ENCODE measurements at regions not wholly inside any gene's neighbourhood (a gene's known extent, or its start where the extent isn't known, plus 50 kb on each side); places are given as distances from the start of the nearest gene placed in this dataset.
"Not testable (repeated sequence)": the region's sequence is repeated elsewhere in the genome, so short reads cannot be mapped to it uniquely, and the experiment has no call there.

DNA sequence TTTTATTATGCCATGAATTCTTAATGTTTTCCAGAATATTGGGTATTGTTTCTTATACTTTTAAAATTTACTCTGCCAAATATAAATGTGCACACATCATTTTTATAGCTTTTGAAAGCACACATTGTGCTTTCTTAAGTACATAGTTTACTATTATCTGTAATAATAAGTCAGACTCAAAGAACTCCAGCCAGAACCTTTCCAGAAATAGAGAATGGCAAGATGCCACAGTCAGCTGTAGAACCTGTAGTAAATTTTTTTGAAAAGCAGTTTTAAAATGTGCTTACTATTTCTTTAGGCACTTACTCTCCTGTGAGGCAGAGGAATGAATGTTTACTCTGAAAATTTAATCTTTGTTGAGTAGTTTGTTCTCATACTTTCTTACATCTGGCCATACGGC, 1287.1 kb downstream of the PCDH9 start:
- DNase-seq (ENCODE audit: low spot score), result no peak

GRCh38 chr13:65940720-65941119, 1289.4 kb downstream of the PCDH9 start:
- no peak for DNase-seq (ENCODE audit: low spot score)

GRCh38 chr13:65937251-65937650, 1292.9 kb downstream of the PCDH9 start:
- no peak for DNase-seq (ENCODE audit: low spot score)

DNA sequence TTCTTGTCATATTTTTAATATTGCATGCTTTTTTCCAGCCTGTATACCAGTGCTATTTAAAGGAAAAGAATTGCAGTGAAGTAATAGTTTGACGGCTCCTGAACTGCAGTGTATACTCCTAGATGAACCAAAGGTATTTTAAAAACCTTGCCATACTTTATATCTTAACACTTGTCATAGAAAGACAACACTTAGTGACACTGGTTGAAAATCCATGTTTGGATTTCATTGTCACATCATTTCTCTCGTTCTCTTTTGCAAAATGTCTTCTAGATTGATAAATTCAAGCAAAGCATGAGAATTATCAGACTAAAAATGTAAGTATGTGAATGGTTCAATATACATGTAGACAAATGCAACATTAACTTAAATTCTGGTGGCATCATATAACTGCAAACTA, 1293.9 kb downstream of the PCDH9 start:
- no peak for DNase-seq (ENCODE audit: low spot score)

DNA sequence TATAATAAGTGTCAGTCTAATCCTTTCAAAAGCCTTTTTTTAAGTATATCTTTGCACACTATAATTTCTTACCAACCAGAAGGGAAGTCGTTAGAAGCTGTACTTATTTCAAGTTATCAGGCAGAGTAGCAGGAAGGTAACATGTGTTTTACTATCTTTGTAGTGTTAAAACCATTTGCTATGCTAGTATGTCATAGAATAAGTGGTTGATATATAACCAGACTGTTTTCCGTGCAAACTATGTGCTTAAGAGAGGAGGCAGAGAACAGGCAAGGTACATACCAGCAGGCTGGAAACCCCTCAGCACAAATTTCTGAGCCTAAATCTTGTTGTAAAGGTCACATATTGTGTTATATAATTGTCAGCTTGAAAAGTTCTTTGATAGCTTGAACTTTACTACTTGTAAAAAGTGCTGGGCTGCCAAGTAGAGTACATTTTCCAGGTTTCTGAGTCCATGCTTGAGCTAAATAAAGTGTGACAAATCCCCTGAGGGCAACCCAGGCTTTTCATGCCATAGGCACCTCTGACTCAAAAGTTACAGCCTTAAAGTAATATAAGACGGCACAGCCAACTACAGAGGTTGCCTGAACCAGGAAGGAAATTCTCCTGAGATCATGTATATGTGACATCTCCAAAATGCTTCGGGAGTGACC, 1297.4 kb downstream of the PCDH9 start:
- no peak for DNase-seq (ENCODE audit: low spot score)

- DNase-seq (ENCODE audit: low spot score), result no peak
Measured at GRCh38 chr13:65932013-65932412, 1298.1 kb downstream of the PCDH9 start.

GRCh38 chr13:65929436-65929835, 1300.7 kb downstream of the PCDH9 start:
- DNase-seq (ENCODE audit: low spot score), result no peak

DNA sequence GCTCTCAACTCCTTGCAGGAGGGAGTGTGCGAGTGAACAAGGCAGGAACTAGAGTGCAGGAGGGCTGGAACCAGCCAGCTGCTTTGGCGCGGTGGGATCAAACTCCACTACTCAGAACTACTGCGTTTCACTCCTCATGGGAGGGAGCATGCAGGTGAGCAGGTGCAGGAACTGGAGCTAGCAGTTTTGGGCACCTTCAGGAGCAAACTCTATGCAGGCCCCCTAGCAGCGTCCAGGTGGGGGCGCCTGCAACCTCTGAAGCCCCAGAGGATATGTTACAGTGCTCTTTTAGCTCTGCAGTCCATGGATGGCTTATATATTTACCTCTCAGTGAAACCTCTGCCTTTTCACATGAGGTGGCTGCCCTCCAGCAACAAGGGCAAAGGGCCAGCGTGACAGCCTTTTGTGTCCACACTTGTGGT, 1303.4 kb downstream of the PCDH9 start:
- no peak for DNase-seq (ENCODE audit: low spot score)

GRCh38 chr13:65922846-65923245, 1307.3 kb downstream of the PCDH9 start:
- DNase-seq (ENCODE audit: low spot score), result not testable (repeated sequence)

DNA sequence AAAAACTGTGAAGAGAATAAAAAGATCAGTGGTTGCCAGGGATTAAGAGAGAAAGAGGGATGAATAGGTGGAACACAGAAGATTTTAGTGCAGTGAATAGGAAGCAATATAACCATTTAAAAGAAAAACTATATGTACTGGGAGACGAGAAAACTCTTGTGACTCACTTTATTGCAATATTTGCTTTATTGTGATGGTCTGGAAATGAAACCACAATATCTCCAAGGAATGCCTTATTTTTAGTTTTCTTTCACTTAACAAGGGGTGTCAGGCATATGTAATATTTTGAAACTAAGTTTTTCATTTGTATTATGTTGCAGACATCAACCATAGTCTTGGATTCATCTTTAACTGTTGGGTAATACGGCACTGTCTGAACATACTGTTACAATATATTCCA, 1308.2 kb downstream of the PCDH9 start:
- no peak for DNase-seq (ENCODE audit: low spot score)

DNA sequence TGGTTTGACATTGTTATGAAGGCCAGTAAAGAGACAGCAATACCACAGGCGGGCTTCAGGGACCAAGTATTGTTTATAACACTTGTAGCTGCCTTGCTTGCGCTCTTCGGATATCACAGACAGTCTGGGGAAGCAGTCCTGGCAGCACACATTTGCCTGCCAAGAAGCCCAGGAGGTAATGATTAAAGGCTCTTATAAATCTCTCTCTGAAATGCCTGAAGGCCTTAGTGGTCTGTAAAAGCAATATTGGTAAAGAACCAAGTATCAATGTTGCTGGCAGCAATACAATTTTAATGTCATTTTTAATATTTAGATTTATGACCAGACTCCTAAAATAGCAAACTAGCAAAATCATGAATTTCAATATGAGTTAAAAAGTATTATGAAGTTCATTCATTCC, 1312.4 kb downstream of the PCDH9 start:
- no peak for DNase-seq (ENCODE audit: low spot score)

DNA sequence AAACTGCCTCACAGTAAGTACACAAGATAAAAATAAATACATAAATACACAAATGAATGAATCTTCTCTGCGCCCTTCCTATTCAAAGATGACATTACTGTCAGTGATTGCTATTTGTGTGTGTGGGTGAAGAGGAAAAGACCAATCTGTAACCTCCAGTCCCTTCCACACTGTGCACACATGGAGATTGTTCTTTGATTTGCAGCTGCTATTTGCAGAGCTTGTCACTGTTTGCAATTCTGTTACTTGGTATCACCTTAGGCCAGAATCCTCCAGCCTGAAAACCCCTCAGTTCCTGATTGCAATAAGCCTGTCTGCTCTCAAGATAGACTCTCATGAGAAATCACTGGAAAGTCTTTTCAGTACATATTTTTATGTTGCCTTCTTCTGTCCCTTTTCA, 1314.9 kb downstream of the PCDH9 start:
- DNase-seq (ENCODE audit: low spot score), result no peak

DNA sequence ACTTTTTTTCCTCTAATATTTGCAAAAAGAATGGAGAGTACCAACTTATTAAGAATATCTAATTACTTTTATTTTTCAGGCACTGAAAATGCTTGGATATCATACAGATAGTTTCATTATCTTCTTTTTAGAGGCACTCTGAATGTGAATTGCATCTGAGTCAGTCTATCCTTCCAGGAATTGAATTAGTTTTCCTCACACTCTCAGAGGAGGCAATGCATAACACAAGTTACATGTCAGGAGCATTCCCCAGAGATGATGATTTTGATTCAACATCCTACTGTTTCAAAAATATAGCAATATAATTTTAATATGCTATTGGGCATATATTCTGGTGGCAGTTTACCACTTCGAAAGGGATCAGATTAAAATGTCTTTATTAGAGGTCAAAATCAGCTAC, 1315.4 kb downstream of the PCDH9 start:
- no peak for DNase-seq (ENCODE audit: low spot score)

DNA sequence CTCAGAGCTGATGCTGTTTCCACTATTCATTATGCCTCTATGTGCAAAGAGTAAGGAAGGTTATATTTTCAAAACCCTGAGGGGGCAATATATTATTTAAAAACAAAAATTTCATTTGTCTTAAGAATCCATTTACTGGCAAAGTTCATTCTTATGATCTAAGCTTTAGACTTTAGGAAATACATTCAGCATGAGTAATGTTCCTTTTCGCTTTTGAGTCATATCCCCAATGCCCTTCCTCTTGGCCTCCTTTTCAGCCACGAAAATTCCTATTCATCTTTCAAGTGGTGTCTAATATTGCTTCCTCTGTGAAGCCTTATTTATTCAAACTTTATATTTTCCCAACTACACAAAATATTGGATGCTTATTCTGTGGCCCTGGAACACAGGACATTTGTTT, 1317.0 kb downstream of the PCDH9 start:
- DNase-seq (ENCODE audit: low spot score), result no peak

GRCh38 chr13:65912516-65912915, 1317.6 kb downstream of the PCDH9 start:
- DNase-seq (ENCODE audit: low spot score), result no peak

- no peak for DNase-seq (ENCODE audit: low spot score)
Measured at GRCh38 chr13:65911546-65912193, 1318.5 kb downstream of the PCDH9 start.

DNA sequence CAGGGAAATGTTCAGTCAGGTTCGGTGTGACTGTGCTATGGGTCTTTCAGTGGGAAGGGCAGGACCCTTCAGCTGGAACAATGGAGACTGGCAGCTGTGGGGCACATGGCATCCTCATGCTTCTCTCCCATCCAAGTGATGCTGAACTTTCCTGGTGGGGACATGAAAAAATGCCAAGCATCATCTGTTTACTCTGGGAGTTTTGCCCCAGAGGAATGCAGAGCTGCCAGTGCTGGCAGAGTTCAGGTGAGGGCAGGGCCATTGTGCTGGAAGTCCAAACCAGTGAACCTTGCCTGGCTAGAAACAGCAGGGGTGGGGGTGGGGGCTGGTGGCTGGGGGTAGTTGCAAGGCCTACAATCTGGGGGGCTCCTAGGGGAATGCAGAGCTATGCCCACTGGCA, 1320.6 kb downstream of the PCDH9 start:
- no peak for DNase-seq (ENCODE audit: low spot score)

- no peak for DNase-seq (ENCODE audit: low spot score)
Measured at GRCh38 chr13:65907666-65908525, 1322.2 kb downstream of the PCDH9 start.

DNA sequence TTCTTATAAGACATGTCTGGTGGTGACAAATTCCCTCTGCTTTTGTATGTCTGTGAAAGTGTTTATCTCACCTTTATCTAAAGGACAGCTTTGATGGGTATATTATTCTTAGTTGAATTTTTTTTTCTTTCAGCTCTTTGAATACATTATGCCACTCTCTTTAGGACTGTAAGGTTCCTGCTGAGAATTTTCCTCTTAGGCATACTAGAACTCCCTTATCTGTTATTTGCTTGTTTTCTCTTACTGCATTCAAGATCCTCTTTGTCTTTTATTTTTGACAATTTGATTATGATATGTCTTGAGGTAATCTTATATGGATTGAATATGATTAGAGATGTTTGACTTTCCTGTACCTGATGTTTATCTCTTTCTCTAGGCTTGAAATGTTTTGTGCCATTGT, 1328.4 kb downstream of the PCDH9 start:
- DNase-seq (ENCODE audit: low spot score), result no peak

GRCh38 chr13:65894049-65894448, 1336.1 kb downstream of the PCDH9 start:
- DNase-seq (ENCODE audit: low spot score), result no peak

DNA sequence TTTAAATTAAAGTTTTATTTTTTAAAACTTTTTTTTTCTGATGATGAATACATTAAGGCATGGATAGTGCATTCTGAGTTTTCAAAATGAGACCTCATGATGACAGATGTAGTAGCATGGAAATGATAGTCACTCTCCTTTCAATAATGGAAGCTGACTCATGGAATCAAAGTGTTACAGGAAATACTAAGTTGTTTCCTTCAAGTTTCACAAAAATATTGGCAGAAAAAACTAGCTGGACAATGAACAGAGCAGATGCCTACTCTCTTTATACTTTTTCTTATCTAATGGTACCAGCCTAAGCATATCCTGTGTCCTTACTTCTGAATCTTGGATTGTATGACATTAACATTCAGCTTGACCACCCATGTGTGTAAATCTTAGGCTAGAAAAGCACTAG, 1337.3 kb downstream of the PCDH9 start:
- DNase-seq (ENCODE audit: low spot score), result no peak

GRCh38 chr13:65889368-65889767, 1340.8 kb downstream of the PCDH9 start:
- DNase-seq (ENCODE audit: low spot score), result no peak

GRCh38 chr13:65882810-65883209, 1347.3 kb downstream of the PCDH9 start:
- no peak for DNase-seq (ENCODE audit: low spot score)

Data from SW480 (cell line).